K562 (cell line): ENCODE measurements at regions not wholly inside any gene's neighbourhood (a gene's known extent, or its start where the extent isn't known, plus 50 kb on each side); places are given as distances from the start of the nearest gene placed in this dataset.

Experiments used
- ATAC-seq: fragments of 200-7000 bp; cut with Tn5 transposase; 3 replicates; pipeline ENCODE4 v1.9.1; 2020; ENCODE audit warnings: moderate library complexity
- BruUV-seq: library from RNA; stranded (reverse); fragments of 400-500 nt; replicated peaks from 2 replicates; lab custom pipeline; 2021; lab: Mats Ljungman, UMichigan
- CTCF ChIA-PET: fragments of 300-600 bp; formaldehyde crosslinking; extraction: SDS; loops from one replicate; lab custom pipeline; 2021; ENCODE audit warnings: low intra/inter-chr PET ratio; lab: Yijun Ruan, JAX
- POLR2A ChIA-PET: fragments of 300-600, 350-650 bp; sonication (Branson Sonifier 250); formaldehyde crosslinking; extraction: SDS; loops from one replicate; lab custom pipeline; 2021; ENCODE audit warnings: antibody characterized with exemption, inconsistent platforms; lab: Yijun Ruan, JAX
- DNase-seq, 4 experiments: peaks; one replicate each; pipeline versions ENCODE4 v3.0.0 to v3.0.0-alpha.2; 2011 to 2018; ENCODE audit warnings: low spot score in 3 of 4, mixed read lengths in 3 of 4; ENCODE audit errors: extremely low read depth in 1 of 4
- FAIRE-seq: peaks from 2 replicates; lab custom pipeline; 2011; peaks lifted over from hg19 to GRCh38; lab: Jason Lieb, UNC
- H2AFZ ChIP-seq: 2 replicates; pipeline ENCODE4 v1.6.0; 2011; ENCODE audit warnings: low read depth, low read length, control low read depth, inconsistent platforms
- H3K27ac ChIP-seq: fragments of 200-600 bp; 3 replicates; pipeline ENCODE4 v1.8.0; 2011; ENCODE audit warnings: low read depth, mild to moderate bottlenecking, control low read depth, inconsistent platforms, low read length, moderate library complexity, mixed read lengths; ENCODE audit errors: extremely low read depth
- H3K27me3 ChIP-seq, 2 experiments: fragments of 300-600 bp in 1 of 2; 2 replicates in 1 of 2; 3 replicates in 1 of 2; pipeline versions ENCODE4 v1.6.0 to v1.8.0; 2011; ENCODE audit warnings: inconsistent platforms in 2 of 2, low read length in 2 of 2, mild to moderate bottlenecking in 1 of 2, mixed read lengths in 1 of 2, moderate library complexity in 1 of 2; ENCODE audit not compliant: control insufficient read depth in 2 of 2, insufficient read depth in 2 of 2
- H3K36me3 ChIP-seq: fragments of 300-600 bp; 3 replicates; pipeline ENCODE4 v1.8.0; 2011; ENCODE audit warnings: mild to moderate bottlenecking, low read length, inconsistent platforms; ENCODE audit not compliant: control insufficient read depth, insufficient read depth
- H3K4me1 ChIP-seq, 2 experiments: fragments of 200-600 bp in 1 of 2; replicated peaks in 1 of 2; 2 replicates in 1 of 2; 3 replicates in 1 of 2; pipeline versions ENCODE4 v1.5.1 to v1.8.0; 2011; ENCODE audit warnings: inconsistent platforms in 2 of 2, low read length in 2 of 2, mild to moderate bottlenecking in 1 of 2, mixed read lengths in 1 of 2, moderate library complexity in 1 of 2; ENCODE audit not compliant: control insufficient read depth in 2 of 2, insufficient read depth in 2 of 2
- H3K4me2 ChIP-seq: 2 replicates; pipeline ENCODE4 v1.6.1; 2011; ENCODE audit warnings: low read length, control low read depth, inconsistent platforms, mixed read lengths; ENCODE audit not compliant: insufficient read depth
- H3K4me3 ChIP-seq: fragments of 200-600 bp; sonication (generic), shearing (Covaris generic); 2 replicates; pipeline ENCODE4 v1.5.1; 2016; ENCODE audit warnings: control low read depth, inconsistent platforms
- H3K79me2 ChIP-seq: fragments of 200-600 bp; 3 replicates; pipeline ENCODE4 v1.8.0; 2011; ENCODE audit warnings: low read length, inconsistent platforms; ENCODE audit not compliant: control insufficient read depth, insufficient read depth
- H3K9ac ChIP-seq, 2 experiments: 2 replicates each; pipeline versions ENCODE4 v1.6.0 to v1.6.1; 2011; ENCODE audit warnings: low read depth in 2 of 2, low read length in 2 of 2, control low read depth in 1 of 2, inconsistent platforms in 1 of 2, mild to moderate bottlenecking in 1 of 2, mixed read lengths in 1 of 2; ENCODE audit not compliant: insufficient read depth in 1 of 2
- H3K9me1 ChIP-seq: one replicate; pipeline ENCODE4 v1.6.0; 2011; ENCODE audit warnings: inconsistent platforms, mild to moderate bottlenecking, low read length, moderate library complexity; ENCODE audit not compliant: control insufficient read depth, insufficient read depth
- H3K9me3 ChIP-seq: replicated peaks from 2 replicates; pipeline ENCODE4 v1.5.1; 2011; ENCODE audit warnings: low read depth, low read length, inconsistent platforms; ENCODE audit not compliant: control insufficient read depth, insufficient read depth
- H4K20me1 ChIP-seq: replicated peaks from 2 replicates; pipeline ENCODE4 v1.6.1; 2011; ENCODE audit warnings: low read length, inconsistent platforms, mixed read lengths; ENCODE audit not compliant: control insufficient read depth, insufficient read depth
- ATF2 ChIP-seq: sonication (generic); formaldehyde crosslinking; IDR thresholded peaks from 2 replicates; pipeline ENCODE4 v1.8.1; 2022; ENCODE audit warnings: missing genetic modification reagents
- LARP7 ChIP-seq: fragments of 450-650 bp; IDR thresholded peaks from 2 replicates; pipeline ENCODE4 v1.6.1; 2016
- YY1 ChIP-seq, 3 experiments: IDR thresholded peaks; 2 replicates each; pipeline ENCODE4 v1.6.1; 2011; ENCODE audit warnings: low read length in 2 of 3, mild to moderate bottlenecking in 2 of 3, moderate library complexity in 2 of 3, borderline replicate concordance in 1 of 3, control low read depth in 1 of 3, low read depth in 1 of 3; ENCODE audit not compliant: insufficient read depth in 3 of 3, insufficient replicate concordance in 2 of 3, control insufficient read depth in 1 of 3, insufficient read length in 1 of 3; ENCODE audit errors: extremely low read depth in 1 of 3
- WGBS: fragments of 100-300 bp; shearing (Covaris generic); methylation state at CpG from one replicate; pipeline ENCODE4 v1.1.6; 2016; ENCODE audit warnings: low coverage, mixed read lengths; ENCODE audit not compliant: insufficient coverage; ENCODE audit errors: missing lambda C conversion rate; 5-methylcytosine and 5-hydroxymethylcytosine counted together
- in situ Hi-C: fragments of 300-500 bp; cut with MboI; formaldehyde crosslinking; loops from 4 replicates; pipeline ENCODE4 v1.15.0; 2018; ENCODE audit warnings: inconsistent platforms, mixed read lengths
- intact Hi-C: fragments of 100-400 bp; cut with micrococcal nuclease; formaldehyde crosslinking; loops from 2 replicates; pipeline ENCODE4 v1.14.2; 2022

GRCh38 chr1:22363403-22364325 lies 88.0 kb upstream of the ZBTB40 start (continued):
- no peak for TF ChIP-seq YY1 (IDR thresholded peaks at IDR 0.05; ENCODE audit: borderline replicate concordance in 1 of 3, control insufficient read depth in 1 of 3, extremely low read depth in 1 of 3, insufficient read depth in 3 of 3, insufficient read length in 1 of 3, insufficient replicate concordance in 2 of 3, low read depth in 1 of 3, low read length in 2 of 3)

- POLR2A ChIA-PET, result interaction anchor here (0.6 to 1.2 kb wide), 3 partner anchors 9 to 142 kb away, joined by 3 to 4 read pairs (median 3); no protein-coding TSS in a partner anchor
- intact Hi-C loops, result no loop called here
- WGBS, result 69% methylated on average over 5 of the region's 5 CpGs
- peaks cover 19 to 49% of the 10 kb centered on the region in 2 experiments for H3K27me3 ChIP-seq
- H3K4me3 ChIP-seq, result no peak overlapping the region
- TF ChIP-seq LARP7 (no peak), ATF2 (CRISPR knock-in tag) (no peak)
- H4K20me1 ChIP-seq, result no peaks in the 10 kb centered on the region; the same call in 1 of the 2 replicates
- no peak overlapping the region for H2AFZ ChIP-seq
- H3K4me1 ChIP-seq, result peaks cover 11 to 22% of the 10 kb centered on the region in 2 experiments; a peak in 4 of 5 replicates
- no peak overlapping the region for H3K27ac ChIP-seq
- H3K4me2 ChIP-seq, result no peak overlapping the region
- H3K9ac ChIP-seq, result no peak overlapping the region
- ATAC-seq (no peak), DNase-seq (no peak), FAIRE-seq (no peak)
- no peaks in the 10 kb centered on the region for H3K79me2 ChIP-seq
- H3K9me3 ChIP-seq, result no peaks in the 10 kb centered on the region
- no TSS peak for BruUV-seq
- in situ Hi-C loops, result no loop called here
- H3K9me1 ChIP-seq, result no peaks in the 10 kb centered on the region
- no peaks in the 10 kb centered on the region for H3K36me3 ChIP-seq
- CTCF ChIA-PET, result no interaction called here
These were observed 87.4 kb upstream of the ZBTB40 start for GRCh38 chr1:22364326-22364650.
